Endodermal cell (in vitro differentiated cells): ENCODE measurements at regions not wholly inside any gene's neighbourhood (a gene's known extent, or its start where the extent isn't known, plus 50 kb on each side); places are given as distances from the start of the nearest gene placed in this dataset.

Experiments
- DNase-seq: peaks from one replicate; pipeline ENCODE4 v3.0.0-alpha.2; 2017
- H3K27ac ChIP-seq: 2 replicates; pipeline ENCODE4 v1.5.1; 2013; ENCODE audit warnings: mild to moderate bottlenecking, low read depth, low read length, moderate library complexity
- H3K27me3 ChIP-seq: 2 replicates; pipeline ENCODE4 v1.6.1; 2013; ENCODE audit warnings: mild to moderate bottlenecking, low read length, moderate library complexity; ENCODE audit not compliant: insufficient read depth, control insufficient read depth, poor library complexity, severe bottlenecking
- H3K36me3 ChIP-seq: 2 replicates; pipeline ENCODE4 v1.7.0; 2013; ENCODE audit warnings: mild to moderate bottlenecking, low read length, moderate library complexity; ENCODE audit not compliant: control insufficient read depth, insufficient read depth
- H3K4me1 ChIP-seq: one replicate; pipeline ENCODE4 v1.7.0; 2013; ENCODE audit warnings: low read length; ENCODE audit not compliant: control insufficient read depth, insufficient read depth
- H3K4me3 ChIP-seq: 2 replicates; pipeline ENCODE4 v1.5.1; 2013; ENCODE audit warnings: mild to moderate bottlenecking, low read length, moderate library complexity
- H3K9ac ChIP-seq: 2 replicates; pipeline ENCODE4 v1.6.1; 2013; ENCODE audit warnings: mild to moderate bottlenecking, low read length, moderate library complexity; ENCODE audit not compliant: poor library complexity, severe bottlenecking; ENCODE audit errors: extremely low read depth
- H3K9me3 ChIP-seq: 2 replicates; pipeline ENCODE4 v1.6.1; 2013; ENCODE audit warnings: mild to moderate bottlenecking, low read length, moderate library complexity; ENCODE audit not compliant: control insufficient read depth
- H3K27ac Mint-ChIP-seq: 2 replicates; pipeline ENCODE4 v1.8.0; 2020; ENCODE audit warnings: mixed read lengths
- H3K27me3 Mint-ChIP-seq: 2 replicates; pipeline ENCODE4 v1.8.0; 2021; ENCODE audit warnings: mild to moderate bottlenecking, mixed read lengths; ENCODE audit not compliant: insufficient read depth
- H3K36me3 Mint-ChIP-seq: 2 replicates; pipeline ENCODE4 v1.8.0; 2020; ENCODE audit warnings: low read depth, mixed read lengths
- H3K4me1 Mint-ChIP-seq: 2 replicates; pipeline ENCODE4 v1.8.0; 2020; ENCODE audit warnings: mixed read lengths
- H3K4me3 Mint-ChIP-seq: 2 replicates; pipeline ENCODE4 v1.8.0; 2020; ENCODE audit warnings: mild to moderate bottlenecking, moderate library complexity, mixed read lengths
- H3K9me3 Mint-ChIP-seq: 2 replicates; pipeline ENCODE4 v1.8.0; 2020; ENCODE audit warnings: mild to moderate bottlenecking, mixed read lengths
- WGBS, 2 experiments: methylation state at CpG; one replicate each; pipeline versions ENCODE4 v1.1.5 to v1.1.7; 2013; ENCODE audit warnings: missing lambda C conversion rate in 2 of 2, mixed read lengths in 1 of 2; ENCODE audit not compliant: insufficient coverage in 1 of 2, insufficient read length in 1 of 2; 5-methylcytosine and 5-hydroxymethylcytosine counted together
- TF ChIP-seq, protein P1 (sequence below): fragments of 200-600 bp; sonication (generic); conservative IDR thresholded peaks from 2 replicates; pipeline ENCODE4 v1.5.0; 2021; ENCODE audit warnings: antibody characterized with exemption, mild to moderate bottlenecking

DNA sequence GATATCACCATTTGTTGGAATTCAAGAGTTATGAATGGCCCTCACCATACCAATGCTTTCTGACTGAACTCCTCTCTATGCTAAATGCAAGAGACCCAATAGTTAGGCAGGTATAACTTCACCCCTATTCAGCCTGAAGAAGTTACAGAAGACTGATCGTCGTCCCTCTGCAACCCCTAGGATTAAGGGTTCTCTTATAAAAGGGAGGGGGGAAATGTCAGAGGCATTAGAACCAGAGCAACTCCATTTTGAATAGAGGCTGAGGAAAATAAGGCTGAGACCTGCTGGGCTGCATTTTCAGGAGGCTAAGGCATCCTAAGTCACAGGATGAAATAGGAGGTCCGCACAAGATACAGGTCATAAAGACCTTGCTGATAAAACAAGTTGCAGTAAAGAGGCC is 494.3 kb downstream of the SPRY1 start:
- Histone ChIP-seq H3K9me3 (no peaks in the 10 kb centered on the region), H3K4me3 (no peak overlapping the region), H3K27ac (no peak overlapping the region), H3K9ac (no peak overlapping the region), H3K36me3 (no peaks in the 10 kb centered on the region), H3K27me3 (no peaks in the 10 kb centered on the region), H3K4me1 (no peaks in the 10 kb centered on the region)
- DNase-seq, result no peak
- H3K4me3 Mint-ChIP-seq, result no peak overlapping the region
- TF ChIP-seq, protein P1, sequence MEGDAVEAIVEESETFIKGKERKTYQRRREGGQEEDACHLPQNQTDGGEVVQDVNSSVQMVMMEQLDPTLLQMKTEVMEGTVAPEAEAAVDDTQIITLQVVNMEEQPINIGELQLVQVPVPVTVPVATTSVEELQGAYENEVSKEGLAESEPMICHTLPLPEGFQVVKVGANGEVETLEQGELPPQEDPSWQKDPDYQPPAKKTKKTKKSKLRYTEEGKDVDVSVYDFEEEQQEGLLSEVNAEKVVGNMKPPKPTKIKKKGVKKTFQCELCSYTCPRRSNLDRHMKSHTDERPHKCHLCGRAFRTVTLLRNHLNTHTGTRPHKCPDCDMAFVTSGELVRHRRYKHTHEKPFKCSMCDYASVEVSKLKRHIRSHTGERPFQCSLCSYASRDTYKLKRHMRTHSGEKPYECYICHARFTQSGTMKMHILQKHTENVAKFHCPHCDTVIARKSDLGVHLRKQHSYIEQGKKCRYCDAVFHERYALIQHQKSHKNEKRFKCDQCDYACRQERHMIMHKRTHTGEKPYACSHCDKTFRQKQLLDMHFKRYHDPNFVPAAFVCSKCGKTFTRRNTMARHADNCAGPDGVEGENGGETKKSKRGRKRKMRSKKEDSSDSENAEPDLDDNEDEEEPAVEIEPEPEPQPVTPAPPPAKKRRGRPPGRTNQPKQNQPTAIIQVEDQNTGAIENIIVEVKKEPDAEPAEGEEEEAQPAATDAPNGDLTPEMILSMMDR, result no peak
- no peaks in the 10 kb centered on the region for H3K9me3 Mint-ChIP-seq
- 95% methylated on average over 3 of the region's 3 CpGs; no CpG with 5 or more reads in 1 of the 2 experiments for WGBS, 2 experiments
- no peaks in the 10 kb centered on the region for H3K4me1 Mint-ChIP-seq
- H3K27me3 Mint-ChIP-seq, result no peaks in the 10 kb centered on the region
- no peak overlapping the region for H3K27ac Mint-ChIP-seq
- H3K36me3 Mint-ChIP-seq, result no peaks in the 10 kb centered on the region

GRCh38 chr4:123891881-123892280 is 495.3 kb downstream of the SPRY1 start:
- no peak overlapping the region for H3K4me3 Mint-ChIP-seq
- Histone ChIP-seq H3K4me1 (no peaks in the 10 kb centered on the region), H3K27me3 (no peaks in the 10 kb centered on the region), H3K9ac (no peak overlapping the region), H3K27ac (no peak overlapping the region), H3K9me3 (no peaks in the 10 kb centered on the region), H3K4me3 (no peak overlapping the region), H3K36me3 (no peaks in the 10 kb centered on the region)
- H3K36me3 Mint-ChIP-seq, result no peaks in the 10 kb centered on the region
- DNase-seq, result no peak
- no peaks in the 10 kb centered on the region for H3K27me3 Mint-ChIP-seq
- H3K27ac Mint-ChIP-seq, result no peak overlapping the region
- TF ChIP-seq, protein P1, result no peak
- H3K9me3 Mint-ChIP-seq, result no peaks in the 10 kb centered on the region
- WGBS, 2 experiments, result 100% methylated on average over 1 to 3 of the region's 3 CpGs
- no peaks in the 10 kb centered on the region for H3K4me1 Mint-ChIP-seq

- Histone ChIP-seq H3K4me1 (no peaks in the 10 kb centered on the region), H3K4me3 (no peak overlapping the region), H3K27me3 (no peaks in the 10 kb centered on the region), H3K36me3 (no peaks in the 10 kb centered on the region), H3K27ac (no peak overlapping the region), H3K9me3 (no peaks in the 10 kb centered on the region), H3K9ac (no peak overlapping the region)
- Mint-ChIP-seq H3K27ac (no peak overlapping the region), H3K36me3 (no peaks in the 10 kb centered on the region), H3K27me3 (no peaks in the 10 kb centered on the region), H3K9me3 (no peaks in the 10 kb centered on the region), H3K4me1 (no peaks in the 10 kb centered on the region), H3K4me3 (no peak overlapping the region)
- DNase-seq, result no peak
- WGBS, 2 experiments, result 95 to 100% methylated on average over 1 to 4 of the region's 4 CpGs
- TF ChIP-seq, protein P1, result no peak
Measured at GRCh38 chr4:123892368-123892976, 495.9 kb downstream of the SPRY1 start.
